HEK293 (cell line): ENCODE measurements at regions not wholly inside any gene's neighbourhood (a gene's known extent, or its start where the extent isn't known, plus 50 kb on each side); places are given as distances from the start of the nearest gene placed in this dataset.

Source experiments
- CTCF ChIP-seq: fragments of 450-650 bp; formaldehyde crosslinking; IDR thresholded peaks from 2 replicates; pipeline ENCODE4 v1.5.1; 2016; ENCODE audit warnings: missing biosample characterization, missing genetic modification characterization
- GFI1B ChIP-seq: fragments of 450-650 bp; formaldehyde crosslinking; IDR thresholded peaks from 2 replicates; pipeline ENCODE4 v1.5.1; 2016; ENCODE audit warnings: missing biosample characterization, missing genetic modification characterization
- REST ChIP-seq: fragments of 450-650 bp; formaldehyde crosslinking; IDR thresholded peaks from 2 replicates; pipeline ENCODE4 v1.5.1; 2016; ENCODE audit warnings: missing biosample characterization, missing genetic modification characterization
- TCF7L2 ChIP-seq: IDR thresholded peaks from 2 replicates; pipeline ENCODE4 v1.6.1; 2011; ENCODE audit warnings: low read depth, mild to moderate bottlenecking, inconsistent platforms, low read length, moderate library complexity, borderline replicate concordance
- YY1 ChIP-seq: fragments of 450-650 bp; formaldehyde crosslinking; IDR thresholded peaks from 2 replicates; pipeline ENCODE4 v1.5.1; 2018; ENCODE audit warnings: missing biosample characterization, missing genetic modification characterization
- ZBTB7A ChIP-seq: fragments of 450-650 bp; formaldehyde crosslinking; IDR thresholded peaks from 2 replicates; pipeline ENCODE4 v1.5.1; 2016; ENCODE audit warnings: low read depth, missing biosample characterization, missing genetic modification characterization
- ZNF23 ChIP-seq: fragments of 450-650 bp; formaldehyde crosslinking; IDR thresholded peaks from 2 replicates; pipeline ENCODE4 v1.5.1; 2016; ENCODE audit warnings: missing biosample characterization, missing genetic modification characterization, borderline replicate concordance
- ZNF24 ChIP-seq: fragments of 450-650 bp; formaldehyde crosslinking; IDR thresholded peaks from 2 replicates; pipeline ENCODE4 v1.5.1; 2016; ENCODE audit warnings: missing biosample characterization, missing genetic modification characterization
- ZNF362 ChIP-seq: fragments of 450-650 bp; formaldehyde crosslinking; IDR thresholded peaks from 2 replicates; pipeline ENCODE4 v1.5.1; 2016; ENCODE audit warnings: missing biosample characterization, missing genetic modification characterization
- ZNF391 ChIP-seq: fragments of 450-650 bp; formaldehyde crosslinking; IDR thresholded peaks from 2 replicates; pipeline ENCODE4 v1.5.1; 2016; ENCODE audit warnings: low read depth, missing biosample characterization, missing genetic modification characterization, borderline replicate concordance

- TF ChIP-seq CTCF: no peak
- no peak for TF ChIP-seq ZBTB7A (tag by site-specific recombination)
- TF ChIP-seq GFI1B (tag by site-specific recombination): no peak
- no peak for TF ChIP-seq ZNF24 (tag by site-specific recombination)
- TF ChIP-seq YY1 (tag by site-specific recombination): no peak
- no peak for TF ChIP-seq TCF7L2
- TF ChIP-seq ZNF391 (tag by site-specific recombination): no peak
- no peak for TF ChIP-seq ZNF23 (tag by site-specific recombination)
- no peak for TF ChIP-seq REST
- no peak for TF ChIP-seq ZNF362 (tag by site-specific recombination)
These were observed 268.5 kb downstream of the RPS24 start for GRCh38 chr10:78301891-78302738.
